Neuronal stem cell (in vitro differentiated cells): ENCODE measurements at regions not wholly inside any gene's neighbourhood (a gene's known extent, or its start where the extent isn't known, plus 50 kb on each side); places are given as distances from the start of the nearest gene placed in this dataset.
"Not testable (repeated sequence)": the region's sequence is repeated elsewhere in the genome, so short reads cannot be mapped to it uniquely, and the experiment has no call there.

Source experiments
- DNase-seq: peaks from one replicate; pipeline ENCODE4 v3.0.0-alpha.2; 2013; ENCODE audit warnings: low spot score
- H2AFZ ChIP-seq: one replicate; pipeline ENCODE4 v1.6.1; 2013; ENCODE audit warnings: mild to moderate bottlenecking, low read length, inconsistent platforms
- H2AK5ac ChIP-seq: 2 replicates; pipeline ENCODE4 v1.6.1; 2013; ENCODE audit warnings: low read depth, mild to moderate bottlenecking, inconsistent platforms, low read length, moderate library complexity, mixed read lengths
- H2BK120ac ChIP-seq: 2 replicates; pipeline ENCODE4 v1.6.1; 2013; ENCODE audit warnings: low read depth, mild to moderate bottlenecking, inconsistent platforms, low read length, moderate library complexity, mixed read lengths
- H2BK12ac ChIP-seq: one replicate; pipeline ENCODE4 v1.6.1; 2013; ENCODE audit warnings: low read length, inconsistent platforms
- H2BK15ac ChIP-seq: 2 replicates; pipeline ENCODE4 v1.6.1; 2013; ENCODE audit warnings: mild to moderate bottlenecking, low read length, inconsistent platforms, mixed read lengths
- H2BK5ac ChIP-seq: one replicate; pipeline ENCODE4 v1.6.1; 2013; ENCODE audit warnings: inconsistent platforms, mild to moderate bottlenecking, low read length, moderate library complexity
- H3K14ac ChIP-seq: one replicate; pipeline ENCODE4 v1.6.1; 2013; ENCODE audit warnings: low read length, inconsistent platforms
- H3K18ac ChIP-seq: 2 replicates; pipeline ENCODE4 v1.6.1; 2013; ENCODE audit warnings: low read length, inconsistent platforms
- H3K23ac ChIP-seq: 2 replicates; pipeline ENCODE4 v1.6.1; 2013; ENCODE audit warnings: low read depth, mild to moderate bottlenecking, mixed read lengths, low read length, inconsistent platforms; ENCODE audit not compliant: poor library complexity
- H3K27ac ChIP-seq: replicated peaks from 3 replicates; pipeline ENCODE4 v1.5.1; 2013; ENCODE audit warnings: low read length, inconsistent platforms
- H3K27me3 ChIP-seq, 3 experiments: 2 replicates each; pipeline ENCODE4 v1.6.1; 2013; ENCODE audit warnings: low read length in 3 of 3, mild to moderate bottlenecking in 2 of 3, inconsistent platforms in 1 of 3, low read depth in 1 of 3, mixed read lengths in 1 of 3, moderate library complexity in 1 of 3; ENCODE audit not compliant: control insufficient read depth in 3 of 3, insufficient read depth in 3 of 3
- H3K36me3 ChIP-seq, 2 donors: replicated peaks in 1 of 2; 2 replicates each; pipeline ENCODE4 v1.6.1; 2013; ENCODE audit warnings: low read length in 2 of 2; ENCODE audit not compliant: control insufficient read depth in 2 of 2, insufficient read depth in 2 of 2
- H3K4ac ChIP-seq: 2 replicates; pipeline ENCODE4 v1.6.1; 2013; ENCODE audit warnings: inconsistent platforms, mild to moderate bottlenecking, low read length, moderate library complexity
- H3K4me1 ChIP-seq, 2 donors: 1 replicate in 1 of 2; 2 replicates in 1 of 2; pipeline ENCODE4 v1.6.1; 2013; ENCODE audit warnings: low read length in 2 of 2, low read depth in 1 of 2; ENCODE audit not compliant: control insufficient read depth in 2 of 2, insufficient read depth in 1 of 2
- H3K4me2 ChIP-seq: one replicate; pipeline ENCODE4 v1.6.1; 2013; ENCODE audit warnings: mild to moderate bottlenecking, low read length, inconsistent platforms; ENCODE audit not compliant: insufficient read depth, poor library complexity, severe bottlenecking
- H3K4me3 ChIP-seq, 2 donors: 2 replicates each; pipeline ENCODE4 v1.5.1; 2013; ENCODE audit warnings: low read length in 2 of 2, mild to moderate bottlenecking in 2 of 2, inconsistent platforms in 1 of 2, moderate library complexity in 1 of 2
- H3K79me1 ChIP-seq: one replicate; pipeline ENCODE4 v1.6.1; 2013; ENCODE audit warnings: low read depth, mild to moderate bottlenecking, inconsistent platforms, low read length, moderate library complexity
- H3K9ac ChIP-seq: one replicate; pipeline ENCODE4 v1.6.1; 2013; ENCODE audit warnings: mild to moderate bottlenecking, low read depth, low read length, inconsistent platforms; ENCODE audit not compliant: poor library complexity
- H3K9me3 ChIP-seq, 2 donors: replicated peaks in 1 of 2; 2 replicates each; pipeline versions ENCODE3 to v1.6.1; 2013; ENCODE audit warnings: low read length in 2 of 2, mild to moderate bottlenecking in 2 of 2, inconsistent platforms in 1 of 2, low read depth in 1 of 2, mixed read lengths in 1 of 2, moderate library complexity in 1 of 2; ENCODE audit not compliant: control insufficient read depth in 2 of 2, insufficient read depth in 1 of 2
- H4K8ac ChIP-seq: one replicate; pipeline ENCODE4 v1.6.1; 2013; ENCODE audit warnings: low read depth, mild to moderate bottlenecking, inconsistent platforms, low read length, moderate library complexity
- H4K91ac ChIP-seq: one replicate; pipeline ENCODE4 v1.6.1; 2013; ENCODE audit warnings: low read length, low read depth, mild to moderate bottlenecking, inconsistent platforms; ENCODE audit not compliant: poor library complexity
- WGBS, 2 donors: extraction: QIAGEN DNeasy Blood & Tissue Kit; methylation state at CpG; one replicate each; pipeline ENCODE4 v1.1.7; 2013; ENCODE audit warnings: missing lambda C conversion rate in 2 of 2, mixed read lengths in 1 of 2; ENCODE audit not compliant: insufficient read length in 2 of 2, insufficient replicate concordance in 1 of 2; ENCODE audit errors: extremely low coverage in 2 of 2; 5-methylcytosine and 5-hydroxymethylcytosine counted together

DNA sequence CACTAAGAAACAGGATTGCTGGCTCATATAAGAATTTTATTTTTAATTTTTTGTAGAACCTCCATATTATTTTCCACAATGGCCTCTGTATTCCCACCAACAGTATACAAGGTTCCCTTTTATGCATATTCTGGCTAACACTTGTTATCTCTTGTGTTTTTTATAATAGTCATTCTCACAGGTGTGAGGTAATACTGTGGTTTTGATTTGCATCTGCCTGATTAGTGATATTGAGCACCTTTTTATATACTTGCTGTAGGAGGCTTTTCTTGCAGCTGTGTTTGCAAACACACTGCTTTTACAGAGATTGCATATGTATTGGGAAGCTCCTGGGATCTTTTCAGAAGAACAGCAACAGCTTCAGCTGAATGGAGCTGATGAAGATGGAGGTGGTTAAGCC, 164.8 kb downstream of the DEPDC1B start:
- Histone ChIP-seq H4K8ac (no peak overlapping the region), H3K9me3 (no peaks in the 10 kb centered on the region), H3K23ac (no peak overlapping the region), H3K27me3 (no peaks in the 10 kb centered on the region), H2BK15ac (no peak overlapping the region), H2BK12ac (no peak overlapping the region), H2BK5ac (no peak overlapping the region), H3K18ac (no peak overlapping the region), H2BK120ac (no peak overlapping the region), H2AFZ (no peak overlapping the region), H3K14ac (no peak overlapping the region), H3K4me2 (no peak overlapping the region), H3K79me1 (no peaks in the 10 kb centered on the region), H3K4me3 (no peak overlapping the region), H3K9ac (no peak overlapping the region), H3K27ac (no peak overlapping the region), H3K36me3 (no peaks in the 10 kb centered on the region), H2AK5ac (no peak overlapping the region), H3K4me1 (no peaks in the 10 kb centered on the region), H4K91ac (no peak overlapping the region), H3K4ac (no peak overlapping the region)
- DNase-seq = no peak

- H3K18ac ChIP-seq = no peak overlapping the region
- H3K4ac ChIP-seq = no peak overlapping the region
- H2BK120ac ChIP-seq = no peak overlapping the region
- no peak overlapping the region for H3K4me3 ChIP-seq
- no peaks in the 10 kb centered on the region for H3K9me3 ChIP-seq
- H3K23ac ChIP-seq = no peak overlapping the region
- H3K27me3 ChIP-seq = no peaks in the 10 kb centered on the region
- no peak overlapping the region for H4K8ac ChIP-seq
- WGBS, 2 donors = no CpG with 5 or more reads among the region's 4 CpGs
- H2BK15ac ChIP-seq = no peak overlapping the region
- H2BK12ac ChIP-seq = no peak overlapping the region
- H3K27ac ChIP-seq = no peak overlapping the region
- no peak overlapping the region for H2AFZ ChIP-seq
- no peak overlapping the region for H2AK5ac ChIP-seq
- H3K14ac ChIP-seq = no peak overlapping the region
- H2BK5ac ChIP-seq = no peak overlapping the region
- no peaks in the 10 kb centered on the region for H3K79me1 ChIP-seq
- no peak for DNase-seq
- H3K4me2 ChIP-seq = no peak overlapping the region
- H3K36me3 ChIP-seq = no peaks in the 10 kb centered on the region
- H3K9ac ChIP-seq = no peak overlapping the region
- H3K4me1 ChIP-seq = no peaks in the 10 kb centered on the region
- no peak overlapping the region for H4K91ac ChIP-seq
Measured at GRCh38 chr5:60533789-60534188, 166.2 kb downstream of the DEPDC1B start.

- WGBS, 2 donors = no CpG with 5 or more reads among the region's 5 CpGs
- H3K9me3 ChIP-seq, H3K23ac ChIP-seq, H3K4me2 ChIP-seq, H3K14ac ChIP-seq, H3K9ac ChIP-seq, H3K79me1 ChIP-seq, H2AK5ac ChIP-seq, H3K4me3 ChIP-seq, H3K18ac ChIP-seq, H4K91ac ChIP-seq, H2BK5ac ChIP-seq, H2AFZ ChIP-seq, H2BK12ac ChIP-seq, DNase-seq, H2BK120ac ChIP-seq, H3K27ac ChIP-seq, H3K27me3 ChIP-seq, H4K8ac ChIP-seq, H3K4me1 ChIP-seq, H3K36me3 ChIP-seq, H3K4ac ChIP-seq, H2BK15ac ChIP-seq: not testable (repeated sequence)
Measured at GRCh38 chr5:60532796-60533195, 167.2 kb downstream of the DEPDC1B start.

DNA sequence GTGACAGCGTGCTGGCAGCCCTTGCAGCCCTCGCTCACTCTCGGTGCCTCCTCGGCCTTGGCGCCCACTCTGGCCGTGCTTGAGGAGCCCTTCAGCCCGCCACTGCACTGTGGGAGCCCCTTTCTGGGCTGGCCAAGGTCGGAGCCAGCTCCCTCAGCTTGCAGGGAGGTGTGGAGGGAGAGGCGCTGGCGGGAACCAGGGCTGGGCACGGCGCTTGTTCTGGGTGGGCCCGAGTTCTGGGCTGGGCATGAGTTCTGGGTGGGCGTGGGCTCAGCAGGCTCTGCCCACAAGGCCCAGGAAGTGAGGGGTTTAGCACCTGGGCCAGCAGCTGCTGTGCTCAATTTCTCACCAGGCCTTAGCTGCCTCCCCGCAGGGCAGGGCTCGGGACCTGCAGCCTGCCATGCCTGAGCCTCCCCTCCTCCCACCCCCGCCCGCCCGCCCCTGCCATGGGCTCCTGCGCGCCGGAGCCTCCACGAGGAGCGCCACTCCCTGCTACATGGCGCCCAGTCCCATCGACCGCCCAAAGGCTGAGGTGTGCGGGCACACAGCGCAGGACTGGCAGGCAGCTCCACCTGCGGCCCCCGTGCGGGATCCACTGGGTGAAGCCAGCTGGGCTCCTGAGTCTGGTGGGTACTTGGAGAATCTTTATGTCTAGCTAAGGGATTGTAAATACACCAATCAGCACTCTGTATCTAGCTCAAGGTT, 169.7 kb downstream of the DEPDC1B start:
- H2AFZ ChIP-seq, H4K91ac ChIP-seq, H3K27me3 ChIP-seq, H2BK120ac ChIP-seq, H2BK12ac ChIP-seq, H3K4me2 ChIP-seq, H3K36me3 ChIP-seq, H3K9me3 ChIP-seq, H3K9ac ChIP-seq, H3K79me1 ChIP-seq, H3K4me3 ChIP-seq, H3K4me1 ChIP-seq, H2BK15ac ChIP-seq, H3K23ac ChIP-seq, H3K18ac ChIP-seq, H3K4ac ChIP-seq, H2AK5ac ChIP-seq, H3K14ac ChIP-seq, H4K8ac ChIP-seq, DNase-seq, H3K27ac ChIP-seq, H2BK5ac ChIP-seq: not testable (repeated sequence)
- no CpG with 5 or more reads among the region's 32 CpGs for WGBS, 2 donors
